Bone marrow (tissue), 2 donors: ENCODE measurements at regions not wholly inside any gene's neighbourhood (a gene's known extent, or its start where the extent isn't known, plus 50 kb on each side); places are given as distances from the start of the nearest gene placed in this dataset.
"Not testable (repeated sequence)": the region's sequence is repeated elsewhere in the genome, so short reads cannot be mapped to it uniquely, and the experiment has no call there.

Experiments
- DNase-seq, 2 donors: peaks; one replicate each; lab custom pipeline; 2025; lab: John Stamatoyannopoulos, UW

DNA sequence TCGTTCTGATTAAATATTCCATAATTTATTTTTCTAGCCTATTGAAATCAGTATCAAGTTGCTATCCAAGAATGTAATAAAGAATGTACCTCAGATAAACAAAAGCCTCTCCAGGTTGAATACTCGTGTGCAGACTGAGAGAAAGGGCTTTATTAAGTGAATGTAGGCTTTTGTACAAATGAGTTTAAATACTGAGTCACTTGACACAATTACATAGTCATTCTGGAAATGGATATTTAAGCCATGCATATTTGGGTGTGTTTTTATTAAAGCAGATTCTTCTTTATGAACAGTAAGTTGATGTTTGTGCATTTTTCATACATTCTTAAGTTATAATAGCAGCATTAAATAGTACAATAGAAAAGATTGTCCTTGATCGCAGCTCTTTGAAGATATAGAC is 139.8 kb upstream of the GK2 start:
- no peak for DNase-seq

- not testable (repeated sequence) for DNase-seq
Observed at GRCh38 chr4:79545292-79545691, 137.3 kb upstream of the GK2 start.

DNA sequence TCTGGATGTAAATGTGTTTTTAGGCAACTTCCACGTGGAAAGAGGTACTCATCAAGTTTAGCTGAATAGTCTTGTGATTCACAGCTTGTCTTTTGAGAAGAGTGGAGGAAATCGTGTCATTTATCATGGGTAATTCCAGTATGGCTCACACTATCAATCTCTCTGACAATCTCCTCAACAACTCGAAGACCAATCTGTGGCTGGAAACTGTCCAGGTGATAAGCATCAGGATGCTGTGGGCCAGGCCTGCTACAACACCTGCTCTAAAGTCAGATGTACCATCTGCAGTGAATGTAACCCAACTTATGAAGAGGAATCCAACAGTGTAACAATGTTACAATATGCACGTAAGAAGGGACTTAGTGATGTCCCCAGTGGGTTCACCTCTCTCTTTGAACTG is 132.1 kb upstream of the GK2 start:
- DNase-seq: no peak

DNA sequence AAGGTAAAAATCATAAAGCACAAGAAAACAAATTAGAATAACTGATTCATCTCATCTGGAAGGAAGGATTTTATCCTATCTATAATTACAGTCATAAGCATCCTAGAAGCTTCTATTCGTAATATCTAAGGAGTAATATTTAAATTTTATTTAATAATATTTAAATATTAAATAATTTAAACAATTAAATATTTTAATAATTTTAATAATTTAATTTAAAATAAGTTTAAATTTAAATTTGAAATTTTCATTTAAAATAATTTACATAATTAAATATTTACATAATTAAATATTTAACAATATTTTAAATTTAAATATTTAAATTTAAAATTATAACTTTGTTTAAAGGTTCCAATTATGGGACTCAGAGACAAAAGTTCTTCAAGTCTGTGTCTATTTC is 127.5 kb upstream of the GK2 start:
- no peak for DNase-seq

GRCh38 chr4:79528241-79528706 is 120.2 kb upstream of the GK2 start:
- no peak for DNase-seq

- DNase-seq: no peak
Observed at GRCh38 chr4:79526641-79527565, 118.9 kb upstream of the GK2 start.

DNA sequence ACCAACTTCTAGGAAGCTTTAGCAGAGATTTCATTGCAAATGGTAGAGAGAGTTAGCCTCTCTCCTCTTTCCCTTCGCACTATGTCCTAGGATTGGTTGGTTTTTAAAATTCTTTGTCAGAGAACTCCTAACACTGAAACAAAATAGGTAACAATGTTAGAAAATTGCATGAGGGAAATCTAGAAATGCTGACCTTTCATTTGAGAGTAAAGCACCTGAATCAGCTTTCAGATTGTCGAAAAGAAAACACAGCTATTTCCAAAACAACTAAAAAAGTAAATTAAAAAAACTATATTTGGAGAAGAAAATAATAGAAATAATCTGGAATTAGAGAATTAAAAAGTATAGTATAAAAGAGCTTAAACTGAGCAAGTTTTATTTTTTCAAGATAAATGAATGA is 108.1 kb upstream of the GK2 start:
- DNase-seq: no peak

- DNase-seq: no peak
Observed at GRCh38 chr4:79514621-79515329, 106.7 kb upstream of the GK2 start.

GRCh38 chr4:79513576-79513975 is 105.5 kb upstream of the GK2 start:
- no peak for DNase-seq

- no peak for DNase-seq
Observed at GRCh38 chr4:79512363-79512762, 104.3 kb upstream of the GK2 start.

DNA sequence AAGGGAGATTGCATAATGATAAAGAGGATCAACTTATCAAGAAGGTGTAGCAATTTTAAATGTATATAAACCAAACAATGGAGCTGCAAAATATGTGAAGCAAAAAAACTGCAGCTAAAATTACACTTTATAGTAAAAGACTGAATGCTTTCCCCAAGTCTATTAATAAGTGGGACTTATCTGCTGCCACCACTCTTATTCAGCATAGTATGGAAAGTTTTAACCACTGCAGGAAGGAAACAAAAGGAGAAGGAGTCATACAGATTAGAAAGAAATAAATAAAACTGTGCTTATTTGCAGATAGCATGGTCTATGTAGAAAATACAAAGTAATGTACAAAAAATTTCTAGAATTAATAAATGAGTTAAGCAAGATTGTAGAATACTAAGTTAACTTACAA is 94.1 kb upstream of the GK2 start:
- no peak for DNase-seq

- DNase-seq: no peak
Observed at GRCh38 chr4:79498282-79498681, 90.3 kb upstream of the GK2 start.

GRCh38 chr4:79497001-79497400 is 89.0 kb upstream of the GK2 start:
- no peak for DNase-seq

- no peak for DNase-seq
Observed at GRCh38 chr4:79495447-79495846, 87.4 kb upstream of the GK2 start.

DNA sequence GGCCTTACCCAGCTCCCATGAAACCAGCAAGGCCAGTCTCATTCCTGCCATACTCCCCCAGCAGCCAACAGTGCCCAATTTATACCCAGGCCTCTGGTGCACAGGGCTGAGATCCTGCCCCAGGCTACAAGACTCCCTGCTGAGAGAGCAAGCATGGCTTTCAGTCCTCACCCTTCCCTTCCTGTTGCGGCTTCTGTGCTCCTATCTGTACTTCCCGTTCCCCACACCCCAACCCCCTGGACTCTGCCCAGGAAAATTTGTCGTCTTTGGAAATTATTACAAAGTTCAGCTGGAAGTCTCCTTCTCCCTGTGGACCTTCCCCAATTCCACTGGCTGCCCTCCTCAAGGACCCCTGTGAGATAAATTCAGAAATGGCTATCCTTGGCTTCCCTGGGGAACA is 84.1 kb upstream of the GK2 start:
- no peak for DNase-seq

DNA sequence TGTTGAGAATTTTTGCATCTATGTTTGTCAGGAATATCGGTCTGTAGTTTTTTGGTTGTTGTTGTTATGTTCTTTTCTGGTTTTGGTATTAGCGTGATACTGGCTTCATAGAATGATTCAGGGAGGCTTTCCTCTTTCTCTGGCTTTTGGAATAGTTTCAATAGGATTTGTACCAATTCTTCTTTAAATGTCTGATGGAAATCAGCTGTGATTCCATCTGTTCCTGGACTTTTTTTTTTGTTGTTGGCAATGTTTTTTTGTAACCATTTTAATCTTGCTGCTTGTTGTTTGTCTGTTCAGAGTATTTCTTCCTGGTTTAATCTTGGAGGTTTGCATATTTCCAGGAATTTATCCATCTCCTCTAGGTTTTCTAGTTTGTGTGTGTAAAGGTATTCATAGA is 81.5 kb upstream of the GK2 start:
- no peak for DNase-seq

DNA sequence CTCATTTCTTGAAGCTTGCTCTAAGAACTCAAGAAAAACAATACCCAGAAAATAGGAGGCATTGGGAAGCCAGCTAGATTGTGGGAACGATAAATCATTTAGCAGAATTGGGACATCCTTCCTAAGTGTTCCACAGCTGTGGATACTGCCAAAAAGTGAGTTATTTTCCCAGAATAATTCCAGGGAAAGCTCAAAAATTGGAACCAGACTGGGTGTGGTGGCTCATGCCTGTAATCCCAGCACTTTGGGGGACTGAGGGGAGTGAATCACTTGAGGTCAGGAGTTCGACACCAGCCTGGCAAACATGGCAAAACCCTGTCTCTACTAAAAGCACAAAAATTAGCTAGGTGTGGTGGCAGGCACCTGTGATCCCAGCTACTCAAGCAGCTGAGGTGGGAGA is 68.2 kb upstream of the GK2 start:
- DNase-seq: no peak

GRCh38 chr4:79473439-79473724 is 65.4 kb upstream of the GK2 start:
- DNase-seq: no peak

DNA sequence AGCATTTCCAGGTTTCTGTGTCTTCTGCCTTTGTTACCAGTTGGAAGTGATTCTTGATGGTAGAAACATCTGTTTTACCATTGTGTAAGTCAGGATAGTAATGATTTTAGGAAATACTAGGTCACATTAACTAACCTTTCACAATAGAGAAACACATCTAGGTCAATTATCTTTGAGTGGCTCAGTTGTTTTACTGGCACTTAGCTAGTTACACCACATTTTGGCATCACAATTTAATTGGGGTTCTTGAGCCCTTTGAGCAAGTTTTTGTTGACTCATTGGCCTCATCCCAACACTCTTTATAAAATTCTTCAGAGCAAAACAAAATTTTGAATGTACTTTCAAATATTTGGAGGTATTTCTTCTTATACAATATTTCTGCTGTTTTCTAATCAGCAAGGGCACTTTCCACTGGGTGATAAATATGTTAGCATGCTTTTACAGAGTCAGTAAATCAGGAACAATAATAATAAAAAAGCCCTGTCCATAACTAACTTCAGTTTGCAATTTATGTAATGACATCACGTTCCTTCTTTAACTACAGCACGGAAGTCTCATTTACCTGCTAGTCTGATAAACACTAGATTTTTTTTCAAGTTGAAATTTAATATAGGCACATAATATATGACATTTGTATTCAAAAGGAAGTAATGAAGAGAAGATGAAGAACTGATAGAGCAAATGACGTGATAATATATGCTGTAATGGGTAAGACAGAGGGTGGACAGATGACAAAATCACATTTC is 64.8 kb upstream of the GK2 start:
- DNase-seq: no peak

- no peak for DNase-seq
Observed at GRCh38 chr4:79472036-79472435, 64.0 kb upstream of the GK2 start.

DNA sequence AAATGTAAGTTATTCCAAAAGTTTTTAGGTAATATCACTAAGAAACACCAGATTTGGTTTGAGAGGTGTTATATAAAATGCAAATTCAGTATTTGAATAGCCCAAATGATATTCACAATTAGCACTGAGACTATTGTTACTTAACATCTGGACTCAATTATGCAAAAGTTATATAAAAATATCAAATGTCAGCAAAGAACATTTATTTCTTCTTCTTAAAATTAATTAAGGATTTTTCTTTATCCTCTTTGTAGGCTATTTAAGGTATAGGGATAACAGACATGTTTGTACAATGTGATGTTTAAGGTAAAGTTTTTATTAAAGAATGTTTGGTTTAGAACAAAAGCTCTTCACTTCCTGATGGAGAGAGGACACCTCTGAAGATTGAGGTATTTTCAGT is 63.3 kb upstream of the GK2 start:
- DNase-seq: no peak

DNA sequence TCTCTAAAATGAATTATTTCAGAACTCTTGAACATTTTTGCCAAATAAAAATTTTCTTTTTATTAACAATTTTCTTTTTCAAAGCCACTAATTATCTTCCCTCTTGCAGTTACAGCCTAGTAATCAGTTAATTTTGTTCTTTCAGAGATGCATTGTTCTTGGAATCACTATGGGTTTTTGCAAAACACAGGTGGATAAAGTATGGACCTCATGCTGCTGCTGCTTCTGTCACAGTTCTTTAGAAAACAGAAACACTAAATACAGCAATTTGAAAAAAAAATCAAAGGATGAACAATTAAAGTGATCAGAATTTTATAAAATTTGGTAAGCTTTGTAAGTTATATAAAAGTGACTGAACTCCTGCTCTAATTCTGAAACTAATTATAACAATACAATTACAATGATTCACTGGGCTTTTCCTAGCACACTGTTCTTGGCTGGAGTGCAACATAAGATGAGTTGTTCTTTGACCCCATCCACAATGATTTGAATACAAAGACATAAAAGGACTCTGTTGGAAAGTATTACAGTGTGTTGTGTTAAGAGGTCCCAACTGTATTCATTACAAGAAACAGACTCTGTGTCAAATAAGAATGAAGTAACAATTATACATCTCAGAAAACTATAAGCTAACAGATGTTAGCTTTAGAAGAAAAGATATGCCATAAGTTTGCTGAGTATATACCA is 59.4 kb upstream of the GK2 start:
- DNase-seq: no peak
